Kidney capillary endothelial cell (primary cell): ENCODE measurements at regions not wholly inside any gene's neighbourhood (a gene's known extent, or its start where the extent isn't known, plus 50 kb on each side); places are given as distances from the start of the nearest gene placed in this dataset.
"Not testable (repeated sequence)": the region's sequence is repeated elsewhere in the genome, so short reads cannot be mapped to it uniquely, and the experiment has no call there.

ENCODE experiments used
- DNase-seq: peaks from one replicate; pipeline ENCODE4 v3.0.0-alpha.2; 2018; ENCODE audit warnings: low spot score

DNA sequence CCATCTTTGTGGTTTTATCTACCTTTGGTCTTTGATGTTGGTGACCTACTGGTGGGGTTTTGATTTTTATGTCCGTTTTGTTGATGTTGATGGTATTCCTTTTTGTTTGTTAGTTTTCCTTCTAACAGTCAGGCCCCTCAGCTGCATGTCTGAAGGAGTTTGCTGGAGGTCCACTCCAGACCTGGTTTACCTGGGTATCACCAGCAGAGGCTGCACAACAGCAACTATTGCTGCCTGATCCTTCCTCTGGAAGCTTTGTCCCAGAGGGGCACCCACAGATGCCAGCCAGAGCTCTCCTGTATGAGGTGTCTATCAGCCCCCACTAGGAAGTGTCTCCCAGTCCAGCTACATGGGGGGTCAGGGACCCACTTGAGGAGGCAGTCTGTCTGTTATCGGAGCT is 199.3 kb upstream of the WDFY3 start:
- no peak for DNase-seq

GRCh38 chr4:85166318-85166717 is 199.8 kb upstream of the WDFY3 start:
- no peak for DNase-seq

GRCh38 chr4:85168234-85168834 is 201.8 kb upstream of the WDFY3 start:
- no peak for DNase-seq

DNA sequence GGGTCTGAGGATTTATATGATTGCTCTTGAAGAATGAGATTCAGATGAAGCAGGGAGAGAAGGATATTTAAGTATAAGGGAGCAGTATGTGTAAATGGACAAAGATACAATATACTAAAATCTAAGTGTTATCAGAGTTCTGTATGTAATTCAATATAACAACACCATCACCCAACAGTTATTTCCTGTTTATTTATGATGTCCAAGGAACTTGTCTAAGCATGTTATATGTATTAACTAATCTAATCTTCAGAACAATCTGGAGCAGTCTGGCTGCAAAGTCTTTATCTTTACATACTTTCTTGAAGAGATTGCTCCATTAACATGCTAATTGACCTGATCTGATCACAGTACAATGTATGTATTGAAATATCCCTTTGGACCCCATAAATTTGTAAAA is 203.8 kb upstream of the WDFY3 start:
- DNase-seq = no peak

DNA sequence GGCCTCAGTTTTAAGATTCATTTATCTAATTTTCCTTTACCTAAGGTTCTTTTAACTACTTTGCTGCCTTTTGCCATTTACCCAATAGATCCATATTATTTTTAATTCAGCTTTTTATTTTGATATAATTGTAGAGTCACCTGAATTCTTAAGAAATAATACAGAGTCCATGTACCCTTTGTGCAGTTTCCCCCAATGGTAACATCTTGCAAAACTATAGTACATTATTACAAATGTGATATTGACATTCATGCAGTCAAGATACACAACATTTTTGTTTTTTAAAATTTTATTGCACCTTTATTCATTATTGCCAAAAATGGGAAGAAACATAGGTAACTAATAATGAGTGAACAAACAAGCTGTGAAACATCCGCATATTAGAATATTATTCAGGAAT is 208.7 kb upstream of the WDFY3 start:
- no peak for DNase-seq

DNA sequence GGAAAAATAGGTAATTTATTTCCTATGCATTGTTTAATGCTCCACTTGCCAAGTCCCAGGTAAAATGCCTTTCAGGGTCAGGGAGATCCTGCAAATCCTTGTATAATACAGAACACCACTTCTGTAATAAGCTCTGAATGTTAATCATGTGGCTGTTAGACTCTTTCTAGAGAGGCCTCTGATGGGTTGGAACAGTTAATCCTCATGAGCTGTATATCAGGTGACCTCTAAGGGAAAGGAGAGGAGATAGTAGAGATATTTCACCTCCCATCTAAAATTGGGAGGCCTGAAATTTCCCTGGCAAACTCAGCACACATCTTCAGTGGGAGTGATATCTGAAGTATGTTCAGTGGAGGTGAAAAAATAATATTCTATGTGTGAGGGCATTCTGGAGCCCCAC is 210.6 kb upstream of the WDFY3 start:
- DNase-seq = no peak

- DNase-seq = no peak
Observed at GRCh38 chr4:85177679-85178078, 211.2 kb upstream of the WDFY3 start.

- DNase-seq = no peak
Observed at GRCh38 chr4:85180533-85180932, 214.0 kb upstream of the WDFY3 start.

DNA sequence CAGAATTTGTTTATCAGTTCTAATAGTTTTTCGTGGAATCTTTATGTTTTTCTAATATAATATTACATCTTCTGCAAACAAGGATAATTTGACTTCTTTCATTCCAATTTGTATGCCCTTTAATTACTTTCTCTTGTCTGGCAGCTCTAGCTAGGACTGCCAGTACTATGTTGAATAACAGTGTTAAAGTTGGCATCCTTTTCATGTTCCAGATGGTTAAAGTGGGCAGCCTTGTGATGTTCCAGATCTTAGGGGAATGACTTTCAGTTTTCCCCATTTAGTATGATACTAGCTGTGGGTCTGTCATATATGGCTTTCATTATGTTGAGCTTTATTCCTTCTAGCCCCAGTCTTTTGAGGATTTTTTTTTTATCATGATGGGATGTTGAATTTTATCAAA is 220.6 kb upstream of the WDFY3 start:
- DNase-seq = no peak

DNA sequence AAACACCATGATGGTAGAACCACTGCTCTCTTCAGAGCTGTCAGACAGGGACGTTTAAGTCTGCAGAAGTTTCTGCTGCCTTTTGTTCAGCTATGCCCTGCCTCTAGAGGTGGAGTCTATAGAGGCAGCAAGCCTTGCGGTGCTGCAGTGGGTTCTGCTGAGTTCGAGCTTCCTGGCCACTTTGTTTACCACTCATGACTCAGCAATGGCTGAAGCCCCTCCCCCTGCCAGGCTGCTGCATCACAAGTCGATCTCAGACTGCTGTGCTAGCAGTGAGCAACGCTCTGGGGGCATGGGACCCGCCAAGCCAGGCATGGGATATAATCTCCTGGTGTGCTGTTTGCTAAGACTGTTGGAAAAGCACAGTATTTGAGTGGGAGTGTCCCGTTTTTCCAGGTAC is 229.5 kb upstream of the WDFY3 start:
- not testable (repeated sequence) for DNase-seq

DNA sequence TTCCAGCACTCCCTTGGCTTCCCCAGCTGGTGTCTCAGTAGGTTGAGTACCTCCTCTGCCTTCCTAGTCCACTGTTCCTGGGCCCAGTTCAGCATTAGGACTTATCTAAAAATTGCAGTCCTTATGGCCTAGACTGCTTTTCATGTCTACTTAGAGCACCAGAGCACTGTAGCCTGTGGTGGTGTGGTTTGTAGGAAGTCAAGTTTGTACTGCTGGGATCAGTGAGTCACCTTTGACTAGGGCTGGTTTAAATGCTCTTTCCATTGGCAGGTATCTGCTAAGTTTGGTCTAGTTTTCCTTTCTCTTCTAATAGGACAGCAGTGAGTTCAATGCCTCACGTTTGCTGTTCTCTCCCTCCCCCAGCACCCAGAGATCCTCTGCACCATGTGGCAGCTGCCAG is 233.6 kb upstream of the WDFY3 start:
- no peak for DNase-seq

DNA sequence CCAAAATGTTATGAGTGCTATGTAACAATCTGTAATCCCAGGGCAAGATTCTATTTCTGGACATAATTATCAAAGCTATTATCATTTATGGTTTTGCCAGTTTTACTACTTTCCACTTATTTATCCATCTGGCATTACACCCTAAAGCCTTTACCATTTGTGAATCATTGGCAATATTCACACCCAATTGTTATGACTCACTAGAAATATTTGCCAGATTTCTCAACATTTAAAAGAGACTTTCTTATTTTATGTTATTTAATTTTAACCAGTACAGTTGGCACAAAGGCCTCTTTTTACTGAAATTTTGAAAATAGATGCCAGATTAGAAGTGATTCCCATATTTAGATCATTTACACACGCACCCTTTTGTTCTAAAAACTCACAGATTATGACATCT is 242.7 kb upstream of the WDFY3 start:
- DNase-seq = no peak

GRCh38 chr4:85210353-85210752 is 243.9 kb upstream of the WDFY3 start:
- DNase-seq = no peak

DNA sequence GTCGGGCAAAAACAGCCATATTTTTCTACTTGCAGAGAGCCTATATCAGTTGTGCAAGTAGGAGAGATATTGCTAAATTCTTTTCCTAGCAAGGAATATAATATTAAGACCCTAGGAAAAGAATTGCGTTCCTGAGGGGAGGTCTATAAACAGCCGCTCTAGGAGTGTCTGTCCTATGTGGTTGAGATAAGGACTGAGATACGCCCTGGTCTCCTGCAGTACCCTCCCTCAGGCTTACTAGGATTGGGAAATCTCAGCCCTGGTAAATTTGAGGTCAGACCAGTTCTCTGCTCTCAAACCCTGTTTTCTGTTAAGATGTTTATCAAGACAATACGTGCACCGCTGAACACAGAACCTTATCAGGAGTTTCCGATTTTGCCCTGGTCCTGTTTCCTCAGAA is 250.1 kb upstream of the WDFY3 start:
- not testable (repeated sequence) for DNase-seq

DNA sequence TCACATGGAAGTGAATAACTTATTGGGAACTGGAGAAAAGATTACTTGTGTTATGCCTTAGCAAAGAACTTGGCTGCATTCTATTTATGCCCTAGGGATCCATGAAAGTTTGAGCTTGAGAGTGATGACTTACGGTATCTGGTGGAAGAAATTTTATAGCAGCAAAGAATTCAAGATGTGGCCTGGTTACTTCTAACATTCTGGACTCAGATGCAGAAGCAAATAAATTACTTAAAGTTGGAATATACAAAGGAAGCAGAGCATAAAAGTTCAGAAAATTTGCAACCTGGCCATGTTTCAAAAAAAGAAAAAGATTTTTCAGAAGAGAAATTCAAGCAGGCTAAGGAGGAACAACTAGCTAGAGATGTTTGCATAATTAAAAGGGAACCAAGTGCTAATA is 252.3 kb upstream of the WDFY3 start:
- no peak for DNase-seq

DNA sequence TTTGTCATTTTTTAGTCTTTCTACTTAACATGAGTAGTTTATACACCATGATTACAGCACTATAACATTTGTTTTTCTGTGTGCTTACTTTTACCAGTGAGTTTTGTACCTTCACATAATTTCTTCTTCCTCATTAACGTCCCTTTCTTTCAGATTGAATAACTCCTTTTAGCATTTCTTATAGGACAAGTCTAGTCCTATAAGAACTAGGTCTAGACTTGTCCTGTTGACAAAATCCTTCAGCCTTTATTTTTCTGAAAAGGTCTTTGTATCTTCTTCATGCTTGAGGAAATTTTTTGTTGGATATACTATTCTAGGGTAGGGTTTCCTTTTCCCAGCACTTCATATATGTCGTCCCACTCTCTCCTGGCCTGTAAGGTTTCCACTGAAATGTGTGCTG is 253.3 kb upstream of the ARHGAP24 start:
- DNase-seq = no peak

DNA sequence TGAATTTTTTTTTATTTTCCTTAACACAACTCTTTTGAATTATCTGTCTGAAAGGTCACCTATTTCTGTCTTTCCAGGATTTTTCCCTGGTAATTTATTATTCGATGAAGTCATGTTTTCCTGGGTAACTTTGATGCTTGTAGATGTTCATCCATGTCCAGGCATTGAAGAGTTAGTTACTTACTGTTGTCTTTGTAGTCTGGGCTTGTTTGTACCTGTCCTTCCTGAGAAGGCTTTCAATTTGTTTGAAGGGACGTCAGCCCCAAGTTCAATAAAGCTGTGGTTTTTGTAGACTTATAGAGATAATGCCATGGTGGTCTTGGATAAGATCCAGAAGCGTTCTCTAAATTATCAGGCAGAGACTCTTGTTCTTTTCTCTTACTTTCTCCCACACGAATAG is 252.4 kb upstream of the ARHGAP24 start:
- DNase-seq = no peak

DNA sequence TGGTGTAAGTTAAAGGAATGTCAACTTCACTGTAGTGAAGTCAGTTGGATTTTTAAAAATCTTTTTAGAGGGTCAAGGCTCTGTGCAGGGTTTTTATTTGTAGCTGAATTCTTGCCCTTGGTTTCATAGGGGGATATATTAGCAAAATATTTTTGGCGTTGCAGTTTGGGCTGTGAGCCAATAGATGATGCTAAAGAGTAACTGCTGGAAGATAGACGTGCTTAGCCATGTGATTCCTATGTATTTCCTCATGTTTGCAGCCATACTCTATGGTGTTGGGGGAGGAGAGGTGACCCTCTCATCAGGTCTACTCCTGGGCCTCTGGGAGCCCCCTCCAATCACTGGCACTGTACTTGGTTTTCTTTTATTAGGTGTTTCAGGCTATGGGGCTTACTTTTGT is 246.7 kb upstream of the ARHGAP24 start:
- no peak for DNase-seq

GRCh38 chr4:85233516-85233915 is 241.4 kb upstream of the ARHGAP24 start:
- DNase-seq = no peak

- no peak for DNase-seq
Observed at GRCh38 chr4:85243857-85244256, 231.1 kb upstream of the ARHGAP24 start.

GRCh38 chr4:85244638-85245037 is 230.3 kb upstream of the ARHGAP24 start:
- no peak for DNase-seq

GRCh38 chr4:85246055-85246454 is 228.9 kb upstream of the ARHGAP24 start:
- no peak for DNase-seq

GRCh38 chr4:85250852-85251251 is 224.1 kb upstream of the ARHGAP24 start:
- no peak for DNase-seq

DNA sequence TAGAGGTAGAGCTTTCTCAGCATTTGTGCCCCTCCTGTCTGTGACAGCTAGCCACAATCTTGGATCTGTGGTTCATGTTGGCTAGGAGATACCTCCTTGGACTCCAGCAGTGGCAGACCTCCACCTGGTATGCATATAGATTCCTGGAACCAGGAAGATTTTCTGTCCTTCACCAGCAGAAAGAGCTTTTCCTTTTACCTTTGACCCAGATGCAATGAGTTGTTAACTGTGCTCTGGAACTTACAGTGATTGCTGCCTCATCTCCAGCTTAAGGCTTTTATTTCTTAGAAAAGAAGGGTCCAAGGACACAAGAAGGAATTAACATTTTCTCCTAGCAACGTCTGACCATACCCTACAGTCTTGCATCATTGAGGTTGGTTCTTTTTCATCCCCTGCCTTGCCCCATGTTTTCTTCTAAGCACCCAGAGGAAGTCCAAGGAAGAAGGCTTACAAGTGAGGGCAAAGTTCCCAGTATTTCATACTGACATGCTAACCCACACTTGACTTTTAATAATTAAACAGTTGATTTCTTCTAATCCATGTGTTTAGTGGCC is 217.1 kb upstream of the ARHGAP24 start:
- DNase-seq = no peak

DNA sequence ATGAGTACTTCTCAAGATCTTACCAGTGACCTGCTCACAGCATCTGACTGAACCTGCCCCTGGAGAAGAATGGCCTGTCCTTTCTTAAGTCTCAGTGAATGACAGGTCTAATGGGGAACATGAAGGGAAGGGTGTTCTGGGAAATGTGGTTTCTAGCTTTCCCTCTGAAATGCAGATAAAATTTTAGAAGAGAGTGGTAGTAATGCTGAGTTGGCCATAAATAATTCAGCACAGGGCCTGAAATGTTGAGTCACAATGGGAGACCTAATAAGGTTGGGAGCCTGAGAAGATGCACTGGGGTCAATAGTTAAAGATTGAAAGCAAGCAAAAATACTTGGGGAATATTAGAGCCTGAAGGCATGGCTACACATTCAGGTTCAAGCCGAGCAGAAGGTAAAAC is 214.9 kb upstream of the ARHGAP24 start:
- no peak for DNase-seq
